IPS DF 19.7 (cell line): ENCODE measurements at regions not wholly inside any gene's neighbourhood (a gene's known extent, or its start where the extent isn't known, plus 50 kb on each side); places are given as distances from the start of the nearest gene placed in this dataset.

Experiments used
- DNase-seq: peaks from one replicate; pipeline ENCODE4 v3.0.0-alpha.2; 2013; ENCODE audit warnings: low read depth, low spot score

GRCh38 chr3:68057637-68058320, 403.4 kb upstream of the SUCLG2 start:
- DNase-seq: no peak

GRCh38 chr3:68056556-68056955, 402.1 kb upstream of the SUCLG2 start:
- no peak for DNase-seq

- no peak for DNase-seq
These were observed 400.8 kb upstream of the SUCLG2 start for GRCh38 chr3:68055215-68055614.

- DNase-seq: no peak
These were observed 395.4 kb upstream of the SUCLG2 start for GRCh38 chr3:68049776-68050175.

- no peak for DNase-seq
These were observed 391.6 kb upstream of the SUCLG2 start for GRCh38 chr3:68045976-68046375.

- no peak for DNase-seq
These were observed 379.5 kb upstream of the SUCLG2 start for GRCh38 chr3:68033867-68034266.

GRCh38 chr3:68032209-68032608, 377.8 kb upstream of the SUCLG2 start:
- DNase-seq: no peak

GRCh38 chr3:68025189-68025588, 370.8 kb upstream of the SUCLG2 start:
- no peak for DNase-seq

- DNase-seq: no peak
These were observed 365.5 kb upstream of the SUCLG2 start for GRCh38 chr3:68019876-68020275.

- DNase-seq: no peak
These were observed 363.9 kb upstream of the SUCLG2 start for GRCh38 chr3:68018275-68018674.

GRCh38 chr3:68017069-68017468, 362.7 kb upstream of the SUCLG2 start:
- no peak for DNase-seq

- no peak for DNase-seq
These were observed 355.5 kb upstream of the SUCLG2 start for GRCh38 chr3:68009900-68010299.

- DNase-seq: no peak
These were observed 353.3 kb upstream of the SUCLG2 start for GRCh38 chr3:68007621-68008226.

- DNase-seq: no peak
These were observed 352.2 kb upstream of the SUCLG2 start for GRCh38 chr3:68006646-68007045.

GRCh38 chr3:68004091-68004490, 349.7 kb upstream of the SUCLG2 start:
- DNase-seq: no peak

GRCh38 chr3:67998281-67998680, 343.9 kb upstream of the SUCLG2 start:
- DNase-seq: no peak

- DNase-seq: no peak
These were observed 340.8 kb upstream of the SUCLG2 start for GRCh38 chr3:67995206-67995605.

- DNase-seq: no peak
These were observed 332.3 kb upstream of the SUCLG2 start for GRCh38 chr3:67986706-67987105.

GRCh38 chr3:67983166-67983565, 328.8 kb upstream of the SUCLG2 start:
- no peak for DNase-seq

- no peak for DNase-seq
These were observed 326.7 kb upstream of the SUCLG2 start for GRCh38 chr3:67981077-67981476.

- no peak for DNase-seq
These were observed 324.9 kb upstream of the SUCLG2 start for GRCh38 chr3:67979342-67979741.

- DNase-seq: no peak
These were observed 323.4 kb upstream of the SUCLG2 start for GRCh38 chr3:67977762-67978161.

GRCh38 chr3:67976663-67977062, 322.3 kb upstream of the SUCLG2 start:
- no peak for DNase-seq

GRCh38 chr3:67964596-67964995, 310.2 kb upstream of the SUCLG2 start:
- no peak for DNase-seq
